BJ (cell line): ENCODE measurements at regions not wholly inside any gene's neighbourhood (a gene's known extent, or its start where the extent isn't known, plus 50 kb on each side); places are given as distances from the start of the nearest gene placed in this dataset.

Source experiments
- CTCF ChIA-PET: fragments of 350-600 bp; formaldehyde crosslinking; extraction: SDS; loops from one replicate; lab custom pipeline; 2021; ENCODE audit warnings: antibody characterized with exemption, inconsistent platforms; lab: Yijun Ruan, JAX
- POLR2A ChIA-PET: fragments of 300-600 bp; sonication (Branson Sonifier 250); formaldehyde crosslinking; extraction: SDS; loops from one replicate; lab custom pipeline; 2021; ENCODE audit warnings: antibody characterized with exemption; lab: Charles Lee
- DNase-seq: peaks from one replicate; pipeline ENCODE4 v3.0.0-alpha.2; 2011; ENCODE audit warnings: low read depth
- H3K27me3 ChIP-seq: 2 replicates; pipeline ENCODE4 v1.6.0; 2011; ENCODE audit warnings: low read length; ENCODE audit not compliant: control insufficient read depth, insufficient read depth
- H3K36me3 ChIP-seq: 2 replicates; pipeline ENCODE4 v1.5.1; 2011; ENCODE audit warnings: low read length; ENCODE audit not compliant: control insufficient read depth, insufficient read depth
- H3K4me3 ChIP-seq: 2 replicates; pipeline ENCODE4 v1.5.1; 2011; ENCODE audit warnings: low read depth, mild to moderate bottlenecking, control low read depth, low read length
- CTCF ChIP-seq: IDR thresholded peaks from 2 replicates; pipeline ENCODE4 v1.5.1; 2011; ENCODE audit warnings: low read depth, mild to moderate bottlenecking, control low read depth, inconsistent platforms, low read length, moderate library complexity; ENCODE audit not compliant: insufficient read depth

GRCh38 chr10:56269181-56269580 lies 91.9 kb downstream of the ZWINT start:
- CTCF ChIA-PET = no interaction called here
- Histone ChIP-seq H3K4me3 (no peak overlapping the region), H3K36me3 (no peaks in the 10 kb centered on the region), H3K27me3 (no peaks in the 10 kb centered on the region)
- DNase-seq = no peak
- POLR2A ChIA-PET = no interaction called here
- TF ChIP-seq CTCF = no peak

DNA sequence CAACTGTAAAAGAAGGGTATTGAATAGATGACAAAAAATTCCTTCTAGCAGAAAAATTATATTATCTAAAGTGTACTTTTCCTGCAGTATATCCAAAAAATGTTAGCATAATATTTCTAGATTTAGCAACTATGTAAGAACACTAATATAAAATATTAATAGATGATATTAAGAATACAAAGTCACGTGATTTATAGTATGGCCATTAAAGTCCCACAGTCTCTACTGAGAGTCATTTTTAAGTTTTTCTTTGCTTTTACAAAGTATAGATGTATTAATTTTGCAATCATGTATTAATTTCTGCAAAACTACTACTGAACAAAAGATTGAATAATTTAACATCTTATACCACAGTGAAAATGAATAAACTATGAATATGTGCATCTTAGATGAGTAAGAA lies 94.9 kb downstream of the ZWINT start:
- Histone ChIP-seq H3K4me3 (no peak overlapping the region), H3K27me3 (no peaks in the 10 kb centered on the region), H3K36me3 (no peaks in the 10 kb centered on the region)
- ChIA-PET CTCF (no interaction called here), POLR2A (no interaction called here)
- no peak for TF ChIP-seq CTCF
- no peak for DNase-seq

DNA sequence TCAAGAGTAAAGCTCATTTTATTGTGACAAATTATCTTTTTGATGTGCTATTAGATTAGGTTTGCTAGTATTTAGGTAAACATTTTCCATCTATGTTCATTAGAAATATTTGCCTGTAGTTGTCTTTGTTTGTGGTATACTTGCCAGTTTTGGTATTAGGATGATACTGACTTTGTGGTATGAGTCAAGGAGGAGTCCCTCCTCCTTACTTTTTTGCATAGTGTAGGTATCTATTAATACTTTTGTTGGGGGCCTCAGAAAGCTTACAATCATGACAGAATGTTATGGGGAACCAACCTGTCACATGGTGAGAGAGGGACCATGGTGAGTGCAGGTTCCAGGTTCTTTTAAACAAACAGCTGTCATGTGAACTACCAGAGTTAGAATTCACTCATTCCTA lies 102.1 kb downstream of the ZWINT start:
- no peak for DNase-seq
- no peak overlapping the region for H3K4me3 ChIP-seq
- H3K36me3 ChIP-seq = no peaks in the 10 kb centered on the region
- CTCF ChIA-PET = no interaction called here
- no peaks in the 10 kb centered on the region for H3K27me3 ChIP-seq
- TF ChIP-seq CTCF = no peak
- POLR2A ChIA-PET = no interaction called here

DNA sequence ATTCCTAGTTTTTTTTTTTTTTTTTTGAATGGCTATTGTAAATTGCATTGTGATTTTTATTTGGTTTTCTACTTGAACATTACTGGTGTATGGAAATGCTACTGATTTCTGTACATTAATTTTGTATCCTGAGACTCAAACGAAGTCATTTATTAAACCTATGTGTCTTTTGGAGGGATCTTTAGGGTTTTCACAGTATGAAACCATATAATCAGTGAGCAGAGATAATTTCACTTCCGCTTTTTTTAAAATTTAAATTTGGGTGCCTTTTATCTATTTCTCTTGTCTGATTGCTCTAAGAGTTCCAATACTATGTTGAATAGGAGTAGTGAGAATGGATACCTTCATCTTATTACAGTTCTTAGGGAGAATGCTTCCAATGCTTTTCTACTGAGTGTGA lies 102.7 kb downstream of the ZWINT start:
- POLR2A ChIA-PET = no interaction called here
- Histone ChIP-seq H3K4me3 (no peak overlapping the region), H3K27me3 (no peaks in the 10 kb centered on the region), H3K36me3 (no peaks in the 10 kb centered on the region)
- no peak for DNase-seq
- CTCF ChIA-PET = no interaction called here
- TF ChIP-seq CTCF = no peak

DNA sequence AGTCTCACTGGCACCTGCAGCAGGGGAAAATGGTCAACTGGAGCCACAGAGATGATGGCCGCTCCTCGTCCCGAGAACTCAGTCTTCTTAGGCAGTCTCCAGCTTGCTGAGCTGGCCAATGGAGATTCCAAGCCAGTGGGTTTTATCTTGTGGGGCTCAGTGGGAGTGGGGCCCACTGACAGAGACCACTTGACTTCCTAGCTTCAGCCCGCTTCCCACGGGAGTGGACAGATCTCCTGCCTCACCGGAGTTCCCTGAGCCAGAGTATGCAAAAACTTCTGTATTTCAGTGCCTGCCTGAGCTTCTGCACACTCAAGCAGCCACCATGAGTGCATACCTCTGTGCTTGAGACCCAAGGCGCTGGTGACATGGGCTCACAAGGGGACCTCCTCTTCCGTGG lies 105.8 kb downstream of the ZWINT start:
- ChIA-PET POLR2A (no interaction called here), CTCF (no interaction called here)
- no peak for DNase-seq
- no peaks in the 10 kb centered on the region for H3K36me3 ChIP-seq
- H3K27me3 ChIP-seq = no peaks in the 10 kb centered on the region
- no peak for TF ChIP-seq CTCF
- no peak overlapping the region for H3K4me3 ChIP-seq
